NCI-H2171 treated with DMSO at 0.1 percent for 48 hours (cell line): ENCODE measurements at regions not wholly inside any gene's neighbourhood (a gene's known extent, or its start where the extent isn't known, plus 50 kb on each side); places are given as distances from the start of the nearest gene placed in this dataset.
A peak's percentile ranks its signal among the peaks of the same experiment; 100 is the strongest.

ENCODE experiments used
- DNase-seq: peaks from one replicate; lab custom pipeline; 2025; lab: John Stamatoyannopoulos, UW

- peak; percentile 76 for DNase-seq
Measured at GRCh38 chr2:136468799-136469369, 296.5 kb upstream of the THSD7B start.

GRCh38 chr2:136452528-136452927 lies 312.8 kb upstream of the THSD7B start:
- DNase-seq: no peak

GRCh38 chr2:136448986-136449780 lies 316.2 kb upstream of the THSD7B start:
- DNase-seq: no peak

- DNase-seq: peak; percentile 74
Measured at GRCh38 chr2:136448432-136448831, 316.9 kb upstream of the THSD7B start.

- DNase-seq: no peak
Measured at GRCh38 chr2:136444323-136444722, 321.0 kb upstream of the THSD7B start.

GRCh38 chr2:136443661-136444060 lies 321.7 kb upstream of the THSD7B start:
- DNase-seq: no peak

GRCh38 chr2:136441979-136442714 lies 323.2 kb upstream of the THSD7B start:
- DNase-seq: no peak

GRCh38 chr2:136439064-136439676 lies 321.2 kb upstream of the CXCR4 start:
- no peak for DNase-seq

GRCh38 chr2:136437461-136437860 lies 319.5 kb upstream of the CXCR4 start:
- no peak for DNase-seq

GRCh38 chr2:136436936-136437335 lies 319.0 kb upstream of the CXCR4 start:
- no peak for DNase-seq

GRCh38 chr2:136434251-136434715 lies 316.3 kb upstream of the CXCR4 start:
- no peak for DNase-seq

- DNase-seq: no peak
Measured at GRCh38 chr2:136433261-136433660, 315.3 kb upstream of the CXCR4 start.

GRCh38 chr2:136424112-136424511 lies 306.2 kb upstream of the CXCR4 start:
- no peak for DNase-seq

GRCh38 chr2:136423516-136423996 lies 305.6 kb upstream of the CXCR4 start:
- DNase-seq: peak; percentile 93

- no peak for DNase-seq
Measured at GRCh38 chr2:136422512-136422911, 304.6 kb upstream of the CXCR4 start.

- DNase-seq: no peak
Measured at GRCh38 chr2:136420346-136420745, 302.4 kb upstream of the CXCR4 start.

- no peak for DNase-seq
Measured at GRCh38 chr2:136411946-136412345, 294.0 kb upstream of the CXCR4 start.

- DNase-seq: no peak
Measured at GRCh38 chr2:136410673-136411072, 292.7 kb upstream of the CXCR4 start.

- DNase-seq: no peak
Measured at GRCh38 chr2:136408795-136409194, 290.8 kb upstream of the CXCR4 start.

- DNase-seq: no peak
Measured at GRCh38 chr2:136407952-136408318, 290.0 kb upstream of the CXCR4 start.

- no peak for DNase-seq
Measured at GRCh38 chr2:136407117-136407951, 289.4 kb upstream of the CXCR4 start.
